ENCODE measurements at regions not wholly inside any gene's neighbourhood (a gene's known extent, or its start where the extent isn't known, plus 50 kb on each side); places are given as distances from the start of the nearest gene placed in this dataset.

- Histone ChIP-seq H3K36me3 (no peaks in the 10 kb centered on the region), H3K9me3 (no peaks in the 10 kb centered on the region), H3K27ac (no peak overlapping the region), H3K27me3 (no peaks in the 10 kb centered on the region), H3K4me3 (no peak overlapping the region), H3K4me1 (no peaks in the 10 kb centered on the region)
- no peak for DNase-seq
- TF ChIP-seq EP300 (IDR thresholded peaks at IDR 0.05): no peak
- intact Hi-C loops (cut with DNase I): loop anchor here (5.0 to 10.0 kb wide), 2 partner anchors 752 to 935 kb away; partner anchors contain the start of gene GRIA2
- 87 to 93% methylated on average over 4 of the region's 4 CpGs for whole genome bisulfite sequencing, 2 donors
Observed at GRCh38 chr4:157977086-157977485, 195.7 kb downstream of the GASK1B start.

- 21 to 73% methylated on average over 5 of the region's 5 CpGs for WGBS, 2 donors
- TF ChIP-seq POLR2A (IDR thresholded peaks at IDR 0.05): no peak
- TF ChIP-seq CTCF (IDR thresholded peaks at IDR 0.05): no peak
- TF ChIP-seq EP300 (IDR thresholded peaks at IDR 0.05): no peak
- TF ChIP-seq POLR2AphosphoS5 (IDR thresholded peaks at IDR 0.05): no peak
- Histone ChIP-seq H3K4me1 (no peaks in the 10 kb centered on the region), H3K27ac (no peak overlapping the region), H3K4me3 (no peak overlapping the region), H3K9me3 (peaks cover 0 to 4% (median 0%) of the 10 kb centered on the region in 4 donors), H3K27me3 (no peaks in the 10 kb centered on the region), H3K36me3 (no peaks in the 10 kb centered on the region)
- no peak for DNase-seq
- intact Hi-C loops (cut with DNase I): loop anchor here (10.0 kb wide), 1 partner anchor 748 kb away; the partner anchor contains the start of gene GRIA2
Observed at GRCh38 chr4:157973297-157973696, 199.5 kb downstream of the GASK1B start.

GRCh38 chr4:157964463-157964862 lies 208.4 kb downstream of the GASK1B start:
- no peak for TF ChIP-seq POLR2AphosphoS5 (IDR thresholded peaks at IDR 0.05)
- TF ChIP-seq CTCF (IDR thresholded peaks at IDR 0.05): no peak
- no peak for TF ChIP-seq POLR2A (IDR thresholded peaks at IDR 0.05)
- no peak for TF ChIP-seq EP300 (IDR thresholded peaks at IDR 0.05)
- intact Hi-C loops (cut with DNase I): no loop called here
- 64 to 82% methylated on average over 2 of the region's 2 CpGs for WGBS, 2 donors
- DNase-seq: no peak
- Histone ChIP-seq H3K36me3 (no peaks in the 10 kb centered on the region), H3K27me3 (no peaks in the 10 kb centered on the region), H3K27ac (no peak overlapping the region), H3K9me3 (no peaks in the 10 kb centered on the region), H3K4me1 (no peaks in the 10 kb centered on the region), H3K4me3 (no peak overlapping the region)

- DNase-seq: no peak
- Histone ChIP-seq H3K27ac (no peak overlapping the region), H3K9me3 (no peaks in the 10 kb centered on the region), H3K36me3 (no peaks in the 10 kb centered on the region), H3K4me1 (no peaks in the 10 kb centered on the region), H3K4me3 (no peak overlapping the region), H3K27me3 (no peaks in the 10 kb centered on the region)
- intact Hi-C loops (cut with DNase I): no loop called here
- TF ChIP-seq EP300 (IDR thresholded peaks at IDR 0.05) (no peak), POLR2A (IDR thresholded peaks at IDR 0.05) (no peak), POLR2AphosphoS5 (IDR thresholded peaks at IDR 0.05) (no peak), CTCF (IDR thresholded peaks at IDR 0.05) (no peak)
- WGBS, 2 donors: 77 to 85% methylated on average over 2 of the region's 2 CpGs
Observed at GRCh38 chr4:157961229-157961990, 211.4 kb downstream of the GASK1B start.

- DNase-seq: no peak
- no peaks in the 10 kb centered on the region for H3K27me3 ChIP-seq
- no peaks in the 10 kb centered on the region for H3K4me1 ChIP-seq
- H3K4me3 ChIP-seq: no peak overlapping the region
- intact Hi-C loops (cut with DNase I): no loop called here
- H3K27ac ChIP-seq: no peak overlapping the region
- TF ChIP-seq EP300 (IDR thresholded peaks at IDR 0.05): no peak
- no peak for TF ChIP-seq POLR2A (IDR thresholded peaks at IDR 0.05)
- TF ChIP-seq POLR2AphosphoS5 (IDR thresholded peaks at IDR 0.05): no peak
- TF ChIP-seq CTCF (IDR thresholded peaks at IDR 0.05): no peak
- no peaks in the 10 kb centered on the region for H3K36me3 ChIP-seq
- WGBS, 2 donors: 94% methylated on average over 1 of the region's 1 CpG
- H3K9me3 ChIP-seq: no peaks in the 10 kb centered on the region
Observed at GRCh38 chr4:157957905-157958304, 214.9 kb downstream of the GASK1B start.

Data from sigmoid colon (tissue), 6 donors.